HepG2 (cell line): ENCODE measurements at regions not wholly inside any gene's neighbourhood (a gene's known extent, or its start where the extent isn't known, plus 50 kb on each side); places are given as distances from the start of the nearest gene placed in this dataset.

Experiments
- MZF1 ChIP-seq: sonication (generic); formaldehyde crosslinking; IDR thresholded peaks from 2 replicates; pipeline ENCODE4 v1.8.1; 2023; ENCODE audit warnings: mild to moderate bottlenecking, missing genetic modification reagents, borderline replicate concordance
- POGZ ChIP-seq: sonication (generic); formaldehyde crosslinking; IDR thresholded peaks from 2 replicates; pipeline ENCODE4 v1.4.0; 2020; ENCODE audit warnings: mild to moderate bottlenecking, missing genetic modification reagents
- TAF1 ChIP-seq: sonication (generic); formaldehyde crosslinking; IDR thresholded peaks from 2 replicates; pipeline ENCODE4 v1.4.0; 2020; ENCODE audit warnings: missing genetic modification reagents
- THYN1 ChIP-seq: sonication (generic); formaldehyde crosslinking; IDR thresholded peaks from 2 replicates; pipeline ENCODE4 v1.8.1; 2023; ENCODE audit warnings: low read depth, mild to moderate bottlenecking, moderate library complexity, missing genetic modification reagents, borderline replicate concordance
- TF ChIP-seq, protein P1 (sequence below): sonication (generic); formaldehyde crosslinking; IDR thresholded peaks from 2 replicates; pipeline ENCODE4 v1.5.0; 2020; ENCODE audit warnings: mild to moderate bottlenecking, missing genetic modification reagents, moderate library complexity

DNA sequence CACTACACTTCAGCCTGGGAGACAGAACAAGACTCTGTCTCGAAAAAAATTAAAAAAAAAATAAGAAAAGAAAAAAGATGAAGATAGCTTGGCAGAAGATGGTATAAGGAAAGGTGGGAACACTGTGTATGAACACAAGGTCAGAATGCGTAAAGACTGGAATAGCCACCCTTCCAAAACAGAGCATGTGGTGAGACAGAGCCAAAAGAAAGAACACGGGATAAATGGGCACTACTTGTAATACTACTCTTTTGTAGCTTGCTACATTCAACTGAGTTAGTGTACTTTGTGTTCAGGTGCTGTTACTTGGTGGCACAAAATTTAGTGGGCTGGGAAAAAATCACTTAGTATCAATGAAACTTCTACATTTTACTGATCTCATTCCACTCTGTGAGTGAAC is 628.6 kb upstream of the KIRREL3 start:
- TF ChIP-seq TAF1 (CRISPR knock-in tag) (no peak), POGZ (CRISPR knock-in tag) (no peak), THYN1 (CRISPR knock-in tag) (no peak), MZF1 (CRISPR knock-in tag) (no peak)
- TF ChIP-seq, protein P1, sequence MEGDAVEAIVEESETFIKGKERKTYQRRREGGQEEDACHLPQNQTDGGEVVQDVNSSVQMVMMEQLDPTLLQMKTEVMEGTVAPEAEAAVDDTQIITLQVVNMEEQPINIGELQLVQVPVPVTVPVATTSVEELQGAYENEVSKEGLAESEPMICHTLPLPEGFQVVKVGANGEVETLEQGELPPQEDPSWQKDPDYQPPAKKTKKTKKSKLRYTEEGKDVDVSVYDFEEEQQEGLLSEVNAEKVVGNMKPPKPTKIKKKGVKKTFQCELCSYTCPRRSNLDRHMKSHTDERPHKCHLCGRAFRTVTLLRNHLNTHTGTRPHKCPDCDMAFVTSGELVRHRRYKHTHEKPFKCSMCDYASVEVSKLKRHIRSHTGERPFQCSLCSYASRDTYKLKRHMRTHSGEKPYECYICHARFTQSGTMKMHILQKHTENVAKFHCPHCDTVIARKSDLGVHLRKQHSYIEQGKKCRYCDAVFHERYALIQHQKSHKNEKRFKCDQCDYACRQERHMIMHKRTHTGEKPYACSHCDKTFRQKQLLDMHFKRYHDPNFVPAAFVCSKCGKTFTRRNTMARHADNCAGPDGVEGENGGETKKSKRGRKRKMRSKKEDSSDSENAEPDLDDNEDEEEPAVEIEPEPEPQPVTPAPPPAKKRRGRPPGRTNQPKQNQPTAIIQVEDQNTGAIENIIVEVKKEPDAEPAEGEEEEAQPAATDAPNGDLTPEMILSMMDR: no peak
